ENCODE measurements at regions not wholly inside any gene's neighbourhood (a gene's known extent, or its start where the extent isn't known, plus 50 kb on each side); places are given as distances from the start of the nearest gene placed in this dataset.

DNA sequence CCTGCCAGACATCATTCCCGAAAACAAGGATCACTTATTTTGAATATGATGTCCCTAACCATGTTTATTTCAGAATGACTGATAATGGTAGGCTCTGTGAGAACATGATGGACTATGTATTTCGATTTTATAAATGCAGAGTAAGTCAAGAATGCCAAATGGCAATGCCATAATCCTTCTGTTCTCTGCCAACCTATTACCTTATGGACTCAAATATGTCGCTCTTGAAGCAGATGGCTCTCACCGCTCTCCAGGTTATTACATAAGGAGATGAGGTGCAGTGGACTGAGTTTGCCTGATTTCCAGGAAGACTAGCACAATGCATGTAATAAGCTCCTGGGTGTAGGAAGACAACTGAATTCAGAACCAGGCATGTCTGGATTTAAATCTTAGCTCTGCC is 227.2 kb downstream of the BTG1 start:
- DNase-seq, result no peak

DNA sequence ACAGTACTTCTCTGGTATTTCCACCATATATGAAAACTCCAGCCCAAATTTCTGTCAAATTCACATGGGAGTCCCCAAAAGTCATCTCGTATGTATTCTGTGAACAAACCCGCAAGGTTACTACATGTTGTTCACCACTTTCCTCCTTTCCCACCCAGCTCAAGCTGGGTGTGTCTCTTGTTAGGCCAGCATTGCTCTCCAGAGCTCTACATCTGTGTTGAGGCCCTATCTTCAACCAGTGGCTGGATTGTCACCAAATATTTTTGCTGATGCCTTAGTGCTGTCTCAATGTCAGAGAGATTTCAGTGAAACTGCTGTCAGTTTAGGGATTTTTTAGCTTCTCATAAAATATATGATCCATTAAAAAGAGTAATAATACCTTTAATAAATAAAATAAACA is 230.9 kb downstream of the BTG1 start:
- DNase-seq, result no peak

DNA sequence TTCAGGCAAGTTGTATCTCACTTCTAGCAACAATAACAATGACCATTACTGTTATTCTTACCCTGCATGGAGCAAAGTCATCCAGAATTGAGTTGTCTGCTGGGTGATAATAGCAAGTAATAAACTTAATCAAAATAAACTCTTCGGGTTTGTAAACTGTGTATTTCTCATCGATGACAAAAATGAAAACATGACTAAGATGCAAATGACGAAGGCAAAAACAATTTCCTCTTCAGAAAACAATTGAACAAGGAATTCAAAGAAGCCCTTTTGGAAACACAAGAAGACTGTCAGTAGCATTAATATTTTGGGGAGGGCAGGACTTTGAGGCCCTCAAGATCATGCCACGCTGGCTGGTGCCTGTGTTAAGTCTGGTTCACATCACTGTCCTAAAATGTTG is 232.0 kb downstream of the BTG1 start:
- DNase-seq, result no peak

DNA sequence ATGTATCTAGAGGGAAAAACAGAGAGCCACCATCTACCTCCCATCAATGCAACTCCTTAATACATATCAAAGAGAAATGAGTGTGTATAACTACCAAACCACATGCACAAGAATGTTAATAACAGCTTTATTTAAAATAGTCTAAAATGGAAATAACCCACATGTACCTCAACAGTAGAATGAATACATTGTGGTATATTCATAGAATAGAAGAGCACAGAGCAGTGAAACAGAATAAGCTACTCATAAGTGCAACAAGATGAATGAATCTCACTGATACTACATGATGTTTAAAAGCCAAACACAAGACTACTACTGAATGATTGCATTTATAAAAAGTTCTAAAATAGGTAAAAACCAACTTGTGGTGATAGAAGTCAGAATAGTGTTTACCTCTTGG is 232.5 kb downstream of the BTG1 start:
- DNase-seq, result no peak

DNA sequence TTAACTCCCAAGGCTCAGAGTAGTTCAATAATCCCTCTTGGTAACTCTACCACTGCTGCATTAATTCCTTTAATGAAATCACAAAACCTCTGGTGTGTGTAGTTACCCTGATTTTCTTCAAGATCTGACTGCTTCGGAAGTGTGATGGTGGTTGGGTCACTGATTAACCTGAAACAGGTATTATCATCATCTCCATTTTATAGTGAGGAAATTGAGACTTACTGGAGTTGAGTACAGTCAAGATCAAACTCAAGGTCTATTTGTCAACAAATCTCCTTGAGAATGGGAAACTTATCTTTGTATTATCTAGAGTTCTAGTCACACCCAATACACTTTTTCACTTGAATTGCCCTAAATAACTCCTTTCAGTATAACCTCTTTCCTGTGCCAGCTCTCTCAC is 233.5 kb downstream of the BTG1 start:
- no peak for DNase-seq

DNA sequence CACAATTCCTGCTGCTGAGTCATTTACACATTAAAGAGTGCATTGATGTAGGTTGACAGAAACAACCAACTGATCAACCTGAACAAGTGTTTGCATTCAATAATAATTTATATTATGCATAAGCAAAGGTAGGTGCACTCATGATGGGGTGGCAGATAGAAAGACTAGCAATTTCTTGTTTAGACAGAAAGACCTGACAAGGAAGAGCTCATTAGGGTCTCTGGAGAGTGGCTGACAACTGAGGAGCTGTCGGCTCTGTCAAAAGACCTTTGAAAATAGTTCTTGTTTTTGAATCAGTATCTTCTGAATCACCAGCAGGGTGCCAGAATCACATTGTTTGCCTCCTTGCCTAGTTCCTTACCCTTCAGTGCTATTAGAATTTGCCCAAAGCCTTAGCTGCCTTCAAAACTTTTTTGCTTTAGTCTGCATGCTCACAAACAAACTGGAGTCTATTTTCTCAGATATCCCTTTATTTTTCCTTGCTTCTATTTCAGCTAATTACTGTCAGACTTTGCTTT is 234.7 kb downstream of the BTG1 start:
- DNase-seq, result no peak

DNA sequence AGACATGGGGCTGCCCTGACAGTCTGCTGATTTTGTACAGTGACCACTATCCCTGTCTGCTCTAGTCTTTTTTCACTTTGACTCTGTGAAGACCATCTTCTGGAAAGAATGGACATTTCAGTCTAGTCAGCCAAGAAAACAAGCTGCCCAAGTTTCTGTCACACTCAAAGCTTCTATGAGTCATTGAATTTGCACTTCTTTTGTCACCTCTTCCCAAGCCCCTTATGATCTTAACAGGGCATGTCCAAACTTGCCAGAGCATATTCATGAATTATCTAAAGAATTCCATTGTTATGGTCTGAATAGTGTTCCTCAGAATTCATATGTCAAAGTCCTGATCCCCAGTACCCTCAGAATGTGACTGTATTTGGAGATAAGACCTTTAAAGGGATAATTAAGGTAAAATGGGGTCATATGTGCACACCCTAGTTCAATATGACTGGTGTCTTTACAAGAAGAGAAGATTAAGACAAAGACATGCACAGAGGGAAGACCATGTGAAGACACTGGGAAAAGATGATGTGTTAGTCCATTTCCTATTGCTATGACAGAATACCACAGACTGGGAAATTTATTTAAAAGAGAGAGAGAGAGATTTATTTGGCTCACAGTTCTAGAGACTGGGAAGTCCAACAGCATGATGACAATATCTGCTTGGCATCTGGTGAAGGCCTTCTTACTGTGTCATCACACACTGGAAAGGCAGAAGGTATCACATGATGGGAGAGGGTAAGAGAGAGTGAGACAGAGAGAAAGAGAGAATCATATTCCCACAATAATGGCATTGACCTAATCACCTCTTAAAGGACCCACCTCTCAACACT is 242.6 kb downstream of the BTG1 start:
- no peak for DNase-seq

DNA sequence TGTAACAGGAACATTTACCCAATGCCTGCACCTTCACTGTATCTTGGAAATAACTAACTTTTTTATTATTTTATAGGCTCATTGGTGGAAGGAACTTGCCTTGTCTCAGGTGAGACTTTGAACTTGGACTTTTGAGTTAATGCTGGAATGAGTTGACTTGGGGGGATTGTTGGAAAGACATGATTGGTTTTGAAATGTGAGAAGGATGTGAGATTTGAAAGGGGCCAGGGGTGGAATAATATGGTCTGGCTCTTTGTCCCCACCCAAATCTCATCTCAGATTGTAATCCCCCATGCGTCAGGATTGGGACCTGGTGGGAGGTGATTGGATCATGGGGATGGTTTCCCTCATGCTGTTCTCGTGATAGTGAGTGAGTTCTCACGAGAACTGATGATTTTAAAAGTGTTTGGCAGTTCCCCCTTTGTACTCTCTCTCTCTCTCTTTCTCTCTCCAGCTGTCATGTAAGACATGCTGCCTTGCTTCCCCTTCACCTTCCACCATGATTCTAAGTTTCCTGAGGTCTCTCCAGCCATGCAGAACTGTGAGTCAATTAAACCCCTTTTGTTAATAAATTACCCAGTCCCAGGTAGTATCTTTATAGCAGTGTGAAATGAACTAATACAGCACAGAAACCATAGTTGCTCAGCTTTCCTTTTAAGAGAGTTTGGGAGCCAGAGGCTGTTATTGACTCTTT is 244.1 kb downstream of the BTG1 start:
- no peak for DNase-seq

DNA sequence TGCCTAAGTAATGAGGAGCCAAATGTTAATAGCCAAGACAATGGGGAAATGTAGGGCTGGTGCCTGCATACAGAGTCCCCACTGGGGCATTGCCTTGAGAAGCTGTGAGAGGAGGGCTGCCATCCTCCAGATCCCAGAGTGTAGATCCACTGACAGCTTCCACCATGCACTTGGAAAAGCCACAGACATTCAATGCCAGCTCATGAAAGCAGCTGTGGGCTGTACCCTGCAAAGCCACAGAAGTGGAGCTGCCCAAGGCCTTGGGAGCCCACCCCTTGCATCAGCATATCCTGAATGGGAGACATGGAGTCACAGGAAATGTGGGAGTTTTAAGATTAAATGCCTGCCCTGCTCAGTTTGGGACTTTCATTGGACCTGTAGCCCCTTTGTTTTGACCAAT is 244.7 kb downstream of the BTG1 start:
- no peak for DNase-seq

DNA sequence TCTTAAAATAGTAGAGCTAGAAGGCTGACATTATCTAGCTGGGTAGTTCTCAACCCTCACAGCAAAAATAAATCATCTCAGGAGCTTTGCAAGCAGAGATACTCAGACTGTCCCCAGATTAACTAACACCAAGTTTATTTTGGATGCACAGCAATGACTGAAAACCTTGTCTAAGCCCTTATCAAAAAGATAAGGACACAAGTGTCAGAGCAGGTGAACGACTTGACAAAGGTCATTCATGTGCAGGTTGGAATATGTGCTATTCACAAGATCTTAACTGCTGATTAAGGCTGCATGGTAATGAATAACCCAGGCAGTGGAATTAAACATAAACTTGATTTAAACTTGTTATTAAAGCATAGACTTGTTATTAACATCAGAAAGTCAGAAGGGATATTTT is 246.6 kb downstream of the BTG1 start:
- no peak for DNase-seq

DNA sequence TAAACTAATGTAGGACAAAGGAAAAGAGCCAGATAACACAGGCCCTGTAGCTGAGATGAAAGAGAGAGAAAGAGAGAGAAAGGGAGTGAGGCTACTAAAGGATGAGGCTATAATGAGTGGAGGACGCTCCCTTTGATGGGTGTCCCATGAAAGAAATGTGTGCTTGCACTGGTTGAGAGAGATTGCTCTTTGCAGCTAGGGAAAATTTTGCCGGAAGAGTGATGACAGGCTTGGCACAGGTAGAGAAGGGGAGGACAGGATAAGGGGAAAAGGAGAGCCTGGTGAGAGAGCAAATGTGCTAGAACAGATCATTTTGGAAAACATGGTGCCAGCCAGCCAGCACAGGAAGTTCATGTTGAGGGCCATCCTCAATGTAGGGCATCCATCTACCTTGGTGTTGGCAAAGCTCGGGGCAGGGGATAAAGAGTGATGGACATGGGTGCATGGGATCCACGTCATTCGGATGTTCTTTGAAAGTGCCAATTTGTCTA is 248.6 kb downstream of the BTG1 start:
- DNase-seq, result no peak

DNA sequence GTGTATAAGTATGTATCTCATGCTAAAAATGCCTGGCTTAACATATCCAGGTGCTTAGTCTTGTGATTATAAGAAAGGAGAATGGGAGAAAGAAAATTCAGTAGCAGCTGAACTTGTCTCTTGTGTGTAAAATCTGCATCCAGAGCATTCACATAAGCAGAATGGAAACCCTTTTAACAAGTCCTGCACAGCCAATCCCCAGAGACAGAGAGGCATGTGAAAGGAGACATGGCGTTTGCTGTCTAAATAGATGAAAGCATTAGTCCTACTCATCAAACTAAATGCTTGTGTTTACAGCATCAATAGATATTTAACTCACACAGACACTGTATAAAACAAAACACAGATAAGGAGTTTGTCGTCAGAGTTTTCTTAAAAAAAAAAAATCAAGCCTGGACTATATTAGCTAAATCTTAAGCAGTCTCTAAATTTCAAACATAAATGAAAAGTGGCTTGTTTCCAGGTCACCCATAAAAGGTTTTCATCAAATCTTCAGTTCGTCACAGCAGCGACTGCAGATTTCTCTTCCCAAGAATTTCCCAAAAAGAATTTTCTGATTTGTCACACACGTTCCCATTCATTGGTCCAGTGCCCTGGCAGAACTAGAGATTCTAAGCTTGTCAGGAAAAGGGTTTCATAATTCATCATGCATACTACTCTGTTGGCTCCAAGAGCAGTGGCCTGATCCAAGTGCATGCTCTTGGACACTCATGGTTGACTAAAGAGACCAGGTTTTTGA is 249.2 kb downstream of the BTG1 start:
- no peak for DNase-seq

DNA sequence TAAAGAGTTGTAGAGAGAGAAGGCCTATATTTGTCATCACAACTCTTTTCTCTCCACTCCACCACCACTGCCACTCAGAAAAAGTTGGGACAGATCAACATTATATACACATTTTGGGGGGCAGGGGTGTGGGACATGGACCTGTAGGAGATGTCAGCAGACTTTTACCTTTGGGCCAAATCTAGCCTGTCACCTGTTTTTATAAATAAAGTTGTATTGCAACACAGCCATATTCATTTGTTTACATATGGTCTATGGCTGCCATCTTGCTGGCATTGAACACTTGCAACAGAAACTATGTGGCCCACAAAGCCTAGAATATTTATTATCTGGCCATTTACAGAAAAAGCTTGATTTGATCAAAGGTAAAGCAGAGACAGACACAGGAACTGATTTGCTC is 250.7 kb downstream of the BTG1 start:
- no peak for DNase-seq

DNA sequence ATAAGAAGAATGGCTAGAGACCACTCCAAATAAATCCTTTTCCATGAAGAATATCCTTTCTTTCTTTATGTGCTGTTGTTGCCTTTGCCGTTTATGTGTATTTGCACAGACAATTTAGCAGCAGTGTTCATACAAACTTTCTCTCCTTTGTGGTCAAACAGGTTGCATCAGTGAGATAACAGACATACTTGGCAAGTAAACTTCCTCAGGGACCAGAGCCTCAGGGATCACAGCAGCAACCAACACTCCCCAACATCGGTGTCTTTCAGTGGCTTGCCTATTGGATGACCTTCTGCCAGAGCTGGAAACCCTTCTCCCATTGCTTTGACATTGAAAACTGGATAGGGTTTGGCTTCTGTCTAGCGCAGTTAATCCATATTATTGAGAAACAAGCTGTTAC is 252.2 kb downstream of the BTG1 start:
- DNase-seq, result no peak

DNA sequence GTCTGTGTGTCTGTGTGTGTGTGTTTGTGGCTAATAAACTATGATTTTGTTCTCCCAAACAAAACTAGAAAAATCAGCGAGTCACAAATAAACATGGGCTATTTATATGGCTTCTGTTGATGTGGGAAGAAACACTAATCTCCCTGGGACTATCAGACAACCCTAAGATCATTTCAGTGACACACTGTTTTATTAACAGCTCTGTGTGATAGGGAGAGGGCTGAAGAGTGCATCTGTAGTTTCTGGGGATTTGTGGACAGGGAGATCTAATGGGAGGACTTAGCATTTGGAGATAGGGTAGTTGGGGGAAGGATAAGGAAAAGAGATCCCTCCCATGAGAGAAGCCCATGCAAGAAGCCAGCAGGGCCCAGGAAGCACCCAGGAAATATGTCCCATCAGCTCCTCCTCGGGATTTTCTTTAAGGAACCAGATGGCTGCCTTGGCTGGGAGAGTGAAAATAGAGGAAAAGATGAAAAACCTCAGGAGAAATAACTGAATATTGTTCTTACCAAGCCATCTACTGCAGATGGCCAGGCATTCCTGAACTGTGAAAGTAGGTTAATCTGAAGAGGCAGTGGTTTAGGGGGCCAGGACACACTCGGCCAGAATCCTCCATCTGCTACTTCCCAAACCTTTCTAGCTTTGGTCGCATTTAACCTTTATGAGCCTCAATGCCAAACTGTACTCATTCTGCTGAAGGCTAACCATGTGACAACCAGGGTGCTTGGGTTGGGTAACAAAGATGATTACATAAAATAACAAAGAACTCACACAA is 253.4 kb downstream of the BTG1 start:
- no peak for DNase-seq

DNA sequence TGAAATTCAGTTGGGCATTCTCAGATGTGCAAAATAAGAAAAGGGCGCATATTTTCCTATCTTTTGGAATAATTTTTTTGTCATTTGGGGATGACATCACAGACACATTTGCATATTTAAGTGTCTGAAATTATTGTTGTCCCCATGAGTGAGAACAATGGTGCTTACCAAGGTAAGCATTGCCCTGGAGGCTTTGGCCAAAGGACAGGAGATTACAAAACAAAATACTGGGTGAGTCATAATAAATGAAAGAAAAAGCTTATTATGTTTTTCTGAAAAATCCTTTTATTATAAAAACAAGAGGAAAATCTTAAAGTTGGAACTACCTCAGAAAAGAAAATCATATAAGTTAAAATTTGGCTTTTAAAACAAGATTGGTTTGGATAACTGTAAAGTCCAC is 254.9 kb downstream of the BTG1 start:
- no peak for DNase-seq

DNA sequence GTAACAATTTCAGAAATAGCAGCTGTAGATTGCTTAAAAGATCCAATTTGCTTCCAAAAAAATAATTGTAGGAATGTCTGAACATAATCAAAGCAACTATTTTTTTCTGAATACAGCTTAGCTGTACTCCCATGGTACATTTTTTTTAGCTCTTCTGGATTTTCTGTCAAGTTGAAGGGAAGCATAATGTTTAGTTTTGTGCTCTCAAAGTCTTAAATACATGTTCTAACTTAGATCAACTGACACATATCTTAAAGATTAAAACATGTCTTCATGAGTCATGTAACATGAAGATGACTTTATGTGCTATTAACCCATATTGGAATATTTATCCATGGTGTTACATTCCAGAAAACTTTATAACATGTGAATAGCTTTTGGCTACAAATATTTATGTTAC is 255.7 kb downstream of the BTG1 start:
- no peak for DNase-seq

DNA sequence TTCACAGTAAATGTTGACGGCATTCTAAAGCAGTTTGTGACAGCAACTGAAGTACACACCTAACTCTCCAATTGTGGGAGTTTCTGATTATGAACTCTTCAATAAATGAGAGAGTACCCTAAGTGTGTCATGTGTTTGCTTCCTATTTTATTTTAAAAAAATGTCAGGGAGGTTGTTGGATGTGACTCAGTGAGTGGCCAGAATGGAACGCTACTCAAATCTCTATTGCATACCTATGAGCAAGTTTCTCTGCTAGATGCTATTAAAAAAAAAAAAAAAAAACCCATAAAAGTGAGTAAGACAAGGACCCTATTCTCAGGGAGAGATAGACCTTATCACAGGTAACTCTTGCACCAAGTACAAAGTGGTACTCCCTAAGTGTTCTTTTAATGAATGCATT is 256.6 kb downstream of the BTG1 start:
- DNase-seq, result no peak

DNA sequence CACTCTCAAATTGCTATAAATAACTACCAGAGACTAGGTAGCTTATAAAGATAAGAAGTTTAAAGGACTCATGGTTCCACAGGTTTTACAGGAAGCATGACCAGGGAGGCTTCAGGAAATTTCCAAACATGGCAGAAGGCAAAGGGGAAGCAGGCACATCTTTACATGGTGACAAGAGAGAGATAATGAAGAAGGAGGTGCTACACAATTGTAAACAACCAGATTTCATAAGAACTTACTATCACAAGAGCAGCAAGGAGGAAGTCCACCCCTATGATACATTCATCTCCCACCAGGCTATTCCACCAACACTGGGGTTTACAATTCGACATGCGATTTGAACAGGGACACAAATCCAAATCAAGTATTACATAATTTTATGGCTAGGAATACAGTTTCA is 257.7 kb downstream of the BTG1 start:
- DNase-seq, result no peak

DNA sequence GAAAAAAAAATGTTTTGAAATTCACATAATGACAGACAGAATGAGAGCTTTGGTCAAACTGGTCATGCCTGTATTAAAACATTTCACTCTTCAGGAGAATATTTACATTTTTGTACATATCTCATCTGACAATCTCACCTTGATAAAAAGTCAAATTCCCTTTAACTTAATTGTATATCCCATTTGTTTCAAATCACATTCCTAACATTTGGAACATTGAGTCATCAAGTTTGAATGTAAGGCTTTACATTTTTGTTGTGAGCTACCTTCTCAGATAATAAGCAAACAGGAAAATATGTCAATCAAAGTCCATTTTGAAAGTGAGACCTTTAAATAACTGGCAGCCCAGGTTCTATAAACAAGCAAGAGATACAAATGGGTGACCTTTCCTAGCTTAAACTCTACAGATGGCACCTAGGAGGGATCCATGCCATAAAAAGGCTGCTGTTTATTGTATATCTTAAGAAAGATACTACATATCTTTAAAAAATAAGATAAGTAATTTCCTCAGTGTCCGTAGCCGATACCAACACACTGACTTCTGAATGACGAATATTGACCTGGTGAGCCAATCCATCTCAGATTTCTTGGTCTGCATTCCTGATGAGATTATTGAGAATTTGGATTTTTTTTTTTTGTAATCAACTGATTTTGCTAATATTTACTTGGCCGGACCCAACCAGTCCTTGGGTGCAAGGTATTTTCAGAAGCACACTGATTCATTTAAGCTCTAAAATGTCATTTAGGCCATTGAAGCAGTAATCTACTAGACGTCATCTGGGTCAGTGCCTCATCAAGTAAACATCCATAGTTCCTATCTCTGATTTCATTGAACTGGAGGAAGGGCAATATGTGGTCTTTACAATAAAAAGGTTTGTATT is 259.6 kb downstream of the BTG1 start:
- DNase-seq, result no peak

DNA sequence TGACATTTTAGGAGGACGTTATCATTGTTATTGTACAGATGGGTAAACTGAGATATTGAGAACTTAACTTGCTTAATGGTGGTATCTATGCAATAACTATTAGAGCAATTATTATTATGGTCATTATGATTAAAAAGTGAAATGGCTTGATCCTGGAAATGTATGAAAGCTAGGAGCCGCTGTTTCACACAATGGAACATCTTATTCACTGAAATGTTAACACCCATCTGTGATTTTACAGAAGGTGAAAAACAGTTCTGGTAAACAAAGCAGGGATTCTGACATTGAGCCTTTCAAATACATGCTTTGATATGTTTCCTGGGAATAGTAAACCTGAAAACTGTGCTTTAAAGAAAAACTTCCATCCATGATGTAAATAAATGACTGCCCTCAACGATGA is 261.4 kb downstream of the BTG1 start:
- DNase-seq, result no peak

DNA sequence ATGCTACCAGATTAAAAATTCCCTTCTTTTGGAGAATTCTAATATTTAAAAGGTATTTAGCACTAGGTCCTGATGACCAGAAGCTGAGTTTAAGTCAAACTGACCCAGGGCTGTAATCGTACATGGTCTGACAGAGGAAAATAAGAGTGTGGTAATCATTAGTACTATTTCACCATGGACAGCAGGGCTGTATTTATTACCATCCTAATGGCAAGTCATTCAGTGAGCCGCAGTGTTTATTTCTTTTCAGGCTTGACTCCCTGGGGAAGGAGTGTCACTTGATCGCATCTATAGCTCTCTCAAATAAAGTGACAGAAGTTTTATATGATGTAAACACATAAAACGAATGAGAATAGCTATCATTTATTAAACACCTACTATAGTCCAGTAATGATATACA is 261.8 kb downstream of the BTG1 start:
- DNase-seq, result no peak

Measured in NCI-H1092 treated with DMSO at 0.1 percent for 48 hours (cell line).